CD1c-positive myeloid dendritic cell (primary cell): ENCODE measurements at regions not wholly inside any gene's neighbourhood (a gene's known extent, or its start where the extent isn't known, plus 50 kb on each side); places are given as distances from the start of the nearest gene placed in this dataset.
A peak's percentile ranks its signal among the peaks of the same experiment; 100 is the strongest.

Experiments used
- DNase-seq: peaks from one replicate; pipeline ENCODE4 v3.0.0-alpha.2; 2016; ENCODE audit errors: extremely low spot score

GRCh38 chr3:154766765-154767503 is 313.2 kb upstream of the MME start:
- peak; percentile 28 for DNase-seq

GRCh38 chr3:154764856-154765640 is 315.1 kb upstream of the MME start:
- DNase-seq: no peak

- no peak for DNase-seq
Measured at GRCh38 chr3:154762486-154762885, 317.6 kb upstream of the MME start.

- no peak for DNase-seq
Measured at GRCh38 chr3:154759966-154760365, 320.2 kb upstream of the MME start.

- peak; percentile 45 for DNase-seq
Measured at GRCh38 chr3:154758109-154758868, 321.8 kb upstream of the MME start.

GRCh38 chr3:154753101-154753500 is 323.1 kb upstream of the GPR149 start:
- no peak for DNase-seq

- no peak for DNase-seq
Measured at GRCh38 chr3:154749514-154749913, 319.5 kb upstream of the GPR149 start.

GRCh38 chr3:154745929-154746328 is 315.9 kb upstream of the GPR149 start:
- no peak for DNase-seq

- DNase-seq: no peak
Measured at GRCh38 chr3:154745122-154745521, 315.1 kb upstream of the GPR149 start.

GRCh38 chr3:154743418-154743817 is 313.4 kb upstream of the GPR149 start:
- no peak for DNase-seq

GRCh38 chr3:154734468-154734867 is 304.5 kb upstream of the GPR149 start:
- DNase-seq: no peak

- no peak for DNase-seq
Measured at GRCh38 chr3:154730186-154730585, 300.2 kb upstream of the GPR149 start.

GRCh38 chr3:154729741-154730140 is 299.8 kb upstream of the GPR149 start:
- no peak for DNase-seq

- DNase-seq: peak; percentile 10
Measured at GRCh38 chr3:154728285-154728684, 298.3 kb upstream of the GPR149 start.

GRCh38 chr3:154720921-154721320 is 290.9 kb upstream of the GPR149 start:
- DNase-seq: no peak

- peak; percentile 58 for DNase-seq
Measured at GRCh38 chr3:154718053-154718452, 288.1 kb upstream of the GPR149 start.

GRCh38 chr3:154716170-154716569 is 286.2 kb upstream of the GPR149 start:
- DNase-seq: no peak

GRCh38 chr3:154708554-154708953 is 278.6 kb upstream of the GPR149 start:
- no peak for DNase-seq

GRCh38 chr3:154701055-154701454 is 271.1 kb upstream of the GPR149 start:
- DNase-seq: no peak

GRCh38 chr3:154690413-154690812 is 260.4 kb upstream of the GPR149 start:
- DNase-seq: peak; percentile 2

GRCh38 chr3:154684440-154684839 is 254.4 kb upstream of the GPR149 start:
- DNase-seq: no peak

- DNase-seq: no peak
Measured at GRCh38 chr3:154684021-154684420, 254.0 kb upstream of the GPR149 start.
